ENCODE measurements at regions not wholly inside any gene's neighbourhood (a gene's known extent, or its start where the extent isn't known, plus 50 kb on each side); places are given as distances from the start of the nearest gene placed in this dataset.
"Not testable (repeated sequence)": the region's sequence is repeated elsewhere in the genome, so short reads cannot be mapped to it uniquely, and the experiment has no call there.

DNA sequence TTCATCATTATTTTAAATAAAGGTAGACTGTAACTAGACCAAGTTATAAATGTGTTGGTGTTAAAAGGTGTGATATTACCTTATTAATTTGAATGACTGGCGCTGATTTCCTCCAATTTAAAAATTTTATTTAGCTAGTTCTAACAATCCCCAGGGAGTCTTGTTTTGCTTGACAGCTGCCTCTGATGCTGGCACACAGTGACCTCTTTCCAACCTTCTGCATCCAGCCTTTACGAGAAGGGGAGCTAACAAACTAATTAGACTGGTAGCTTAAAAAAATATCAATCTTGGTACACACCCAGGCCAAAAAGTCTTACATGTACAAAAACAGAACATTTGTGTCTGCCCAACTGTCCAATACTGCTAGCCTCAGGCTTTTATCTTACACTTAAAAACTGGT is 51.8 kb upstream of the ENPEP start:
- peaks cover 4% of the 10 kb centered on the region for H3K9me3 Mint-ChIP-seq
- no peaks in the 10 kb centered on the region for H3K4me1 Mint-ChIP-seq
- DNase-seq (ENCODE audit: low spot score in 2 of 2) (no peak), ATAC-seq (replicated peaks; ENCODE audit: extremely low read depth, poor library complexity, severe bottlenecking) (no peak)
- no peaks in the 10 kb centered on the region for H3K36me3 Mint-ChIP-seq (ENCODE audit: insufficient read depth)
- peaks cover 21% of the 10 kb centered on the region for H3K27me3 Mint-ChIP-seq
- no peak overlapping the region for H3K4me3 Mint-ChIP-seq
- H3K27ac Mint-ChIP-seq (ENCODE audit: low read depth): no peak overlapping the region

- H3K9me3 Mint-ChIP-seq: peaks cover 9% of the 10 kb centered on the region
- DNase-seq (ENCODE audit: low spot score in 2 of 2) (no peak), ATAC-seq (replicated peaks; ENCODE audit: extremely low read depth, poor library complexity, severe bottlenecking) (no peak)
- H3K36me3 Mint-ChIP-seq (ENCODE audit: insufficient read depth): no peaks in the 10 kb centered on the region
- no peak overlapping the region for H3K4me3 Mint-ChIP-seq
- no peak overlapping the region for H3K27ac Mint-ChIP-seq (ENCODE audit: low read depth)
- H3K4me1 Mint-ChIP-seq: no peaks in the 10 kb centered on the region
- H3K27me3 Mint-ChIP-seq: peaks cover 24% of the 10 kb centered on the region
These were observed 57.3 kb upstream of the ENPEP start for GRCh38 chr4:110418641-110419040.

DNA sequence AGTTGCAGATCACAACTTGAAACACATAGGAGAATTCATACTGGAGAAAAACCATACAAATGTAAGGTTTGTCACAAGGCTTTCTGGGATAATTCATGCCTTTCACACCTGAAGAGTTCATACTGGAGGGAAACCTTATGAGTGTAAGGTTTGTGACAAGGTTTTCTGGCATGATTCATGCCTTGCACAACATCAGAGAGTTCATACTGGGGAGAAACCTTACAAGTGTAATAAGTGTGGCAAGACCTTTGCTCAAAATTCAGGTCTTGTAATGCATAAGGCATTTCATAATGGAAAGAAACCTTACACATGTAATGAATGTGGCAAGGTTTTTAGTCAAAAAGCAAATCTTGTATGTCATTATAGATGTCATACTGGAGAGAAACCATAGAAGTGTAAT is 58.8 kb upstream of the ENPEP start:
- Mint-ChIP-seq H3K4me3 (no peak overlapping the region), H3K27ac (ENCODE audit: low read depth) (no peak overlapping the region), H3K36me3 (ENCODE audit: insufficient read depth) (no peaks in the 10 kb centered on the region), H3K9me3 (peaks cover 9% of the 10 kb centered on the region), H3K4me1 (no peaks in the 10 kb centered on the region), H3K27me3 (peaks cover 39% of the 10 kb centered on the region)
- ATAC-seq (replicated peaks; ENCODE audit: extremely low read depth, poor library complexity, severe bottlenecking): no peak
- DNase-seq (ENCODE audit: low spot score in 2 of 2): no peak

GRCh38 chr4:110415478-110415877 is 60.5 kb upstream of the ENPEP start:
- H3K4me1 Mint-ChIP-seq: no peaks in the 10 kb centered on the region
- no peak overlapping the region for H3K4me3 Mint-ChIP-seq
- peaks cover 41% of the 10 kb centered on the region for H3K27me3 Mint-ChIP-seq
- ATAC-seq (replicated peaks; ENCODE audit: extremely low read depth, poor library complexity, severe bottlenecking) (no peak), DNase-seq (ENCODE audit: low spot score in 2 of 2) (no peak)
- peaks cover 9% of the 10 kb centered on the region for H3K9me3 Mint-ChIP-seq
- H3K27ac Mint-ChIP-seq (ENCODE audit: low read depth): no peak overlapping the region
- no peaks in the 10 kb centered on the region for H3K36me3 Mint-ChIP-seq (ENCODE audit: insufficient read depth)

DNA sequence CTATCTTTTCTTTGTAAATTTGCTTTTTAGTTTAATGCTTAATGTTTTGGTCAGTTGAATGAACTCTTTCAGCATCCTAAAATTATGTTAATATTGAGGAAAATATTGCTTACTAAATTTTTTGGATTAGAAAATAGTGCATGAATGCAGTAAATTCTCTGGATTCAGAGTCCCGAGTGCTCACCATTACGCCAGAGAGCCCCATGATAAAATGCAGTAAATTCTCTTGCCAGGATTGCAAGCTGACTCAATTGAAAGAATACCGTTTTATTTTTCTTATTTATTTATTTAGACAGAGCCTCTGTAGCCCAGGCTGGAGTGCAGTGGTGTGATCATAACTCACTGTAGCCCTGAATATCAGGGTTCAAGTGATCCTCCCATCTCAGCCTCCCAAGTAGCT is 60.9 kb upstream of the ENPEP start:
- no peak overlapping the region for H3K27ac Mint-ChIP-seq (ENCODE audit: low read depth)
- H3K4me1 Mint-ChIP-seq: no peaks in the 10 kb centered on the region
- peaks cover 9% of the 10 kb centered on the region for H3K9me3 Mint-ChIP-seq
- no peak overlapping the region for H3K4me3 Mint-ChIP-seq
- H3K27me3 Mint-ChIP-seq: peaks cover 41% of the 10 kb centered on the region
- H3K36me3 Mint-ChIP-seq (ENCODE audit: insufficient read depth): no peaks in the 10 kb centered on the region
- ATAC-seq (replicated peaks; ENCODE audit: extremely low read depth, poor library complexity, severe bottlenecking) (no peak), DNase-seq (ENCODE audit: low spot score in 2 of 2) (no peak)

DNA sequence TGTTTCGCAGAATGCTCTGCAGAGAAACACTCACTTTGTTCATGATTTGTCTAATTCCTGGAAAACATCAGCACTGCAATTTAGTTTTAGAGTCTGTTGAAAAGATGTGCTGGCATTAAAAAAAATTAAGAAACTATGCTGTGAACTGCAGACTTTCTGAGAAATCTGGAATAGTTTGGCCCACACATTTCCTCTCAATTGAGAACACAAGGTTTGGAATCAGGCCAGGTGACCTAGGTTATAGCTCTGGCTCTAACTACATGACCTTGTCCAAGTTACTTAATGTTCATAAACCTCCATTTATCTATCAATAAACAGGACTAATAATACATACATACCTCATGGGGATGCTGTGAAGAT is 61.4 kb upstream of the ENPEP start:
- no peaks in the 10 kb centered on the region for H3K36me3 Mint-ChIP-seq (ENCODE audit: insufficient read depth)
- H3K4me1 Mint-ChIP-seq: no peaks in the 10 kb centered on the region
- H3K4me3 Mint-ChIP-seq: no peak overlapping the region
- no peak for DNase-seq (ENCODE audit: low spot score in 2 of 2)
- peaks cover 41% of the 10 kb centered on the region for H3K27me3 Mint-ChIP-seq
- no peak for ATAC-seq (replicated peaks; ENCODE audit: extremely low read depth, poor library complexity, severe bottlenecking)
- H3K9me3 Mint-ChIP-seq: peaks cover 9% of the 10 kb centered on the region
- H3K27ac Mint-ChIP-seq (ENCODE audit: low read depth): no peak overlapping the region

GRCh38 chr4:110413807-110414560 is 62.0 kb upstream of the ENPEP start:
- peaks cover 41% of the 10 kb centered on the region for H3K27me3 Mint-ChIP-seq
- not testable (repeated sequence) for H3K4me3 Mint-ChIP-seq; ATAC-seq (replicated peaks; ENCODE audit: extremely low read depth, poor library complexity, severe bottlenecking); H3K9me3 Mint-ChIP-seq; DNase-seq (ENCODE audit: low spot score in 2 of 2); H3K4me1 Mint-ChIP-seq; H3K36me3 Mint-ChIP-seq (ENCODE audit: insufficient read depth); H3K27ac Mint-ChIP-seq (ENCODE audit: low read depth)

- no peaks in the 10 kb centered on the region for H3K36me3 Mint-ChIP-seq (ENCODE audit: insufficient read depth)
- no peaks in the 10 kb centered on the region for H3K9me3 Mint-ChIP-seq
- H3K27me3 Mint-ChIP-seq: peaks cover 31% of the 10 kb centered on the region
- no peak overlapping the region for H3K27ac Mint-ChIP-seq (ENCODE audit: low read depth)
- DNase-seq (ENCODE audit: low spot score in 2 of 2): no peak
- no peak for ATAC-seq (replicated peaks; ENCODE audit: extremely low read depth, poor library complexity, severe bottlenecking)
- H3K4me1 Mint-ChIP-seq: no peaks in the 10 kb centered on the region
- H3K4me3 Mint-ChIP-seq: no peak overlapping the region
These were observed 63.4 kb upstream of the ENPEP start for GRCh38 chr4:110412354-110413065.

GRCh38 chr4:110411574-110412011 is 64.4 kb upstream of the ENPEP start:
- no peak for ATAC-seq (replicated peaks; ENCODE audit: extremely low read depth, poor library complexity, severe bottlenecking)
- no peaks in the 10 kb centered on the region for H3K36me3 Mint-ChIP-seq (ENCODE audit: insufficient read depth)
- H3K9me3 Mint-ChIP-seq: no peaks in the 10 kb centered on the region
- no peak for DNase-seq (ENCODE audit: low spot score in 2 of 2)
- H3K27ac Mint-ChIP-seq (ENCODE audit: low read depth): no peak overlapping the region
- H3K27me3 Mint-ChIP-seq: peaks cover 31% of the 10 kb centered on the region
- no peaks in the 10 kb centered on the region for H3K4me1 Mint-ChIP-seq
- no peak overlapping the region for H3K4me3 Mint-ChIP-seq

DNA sequence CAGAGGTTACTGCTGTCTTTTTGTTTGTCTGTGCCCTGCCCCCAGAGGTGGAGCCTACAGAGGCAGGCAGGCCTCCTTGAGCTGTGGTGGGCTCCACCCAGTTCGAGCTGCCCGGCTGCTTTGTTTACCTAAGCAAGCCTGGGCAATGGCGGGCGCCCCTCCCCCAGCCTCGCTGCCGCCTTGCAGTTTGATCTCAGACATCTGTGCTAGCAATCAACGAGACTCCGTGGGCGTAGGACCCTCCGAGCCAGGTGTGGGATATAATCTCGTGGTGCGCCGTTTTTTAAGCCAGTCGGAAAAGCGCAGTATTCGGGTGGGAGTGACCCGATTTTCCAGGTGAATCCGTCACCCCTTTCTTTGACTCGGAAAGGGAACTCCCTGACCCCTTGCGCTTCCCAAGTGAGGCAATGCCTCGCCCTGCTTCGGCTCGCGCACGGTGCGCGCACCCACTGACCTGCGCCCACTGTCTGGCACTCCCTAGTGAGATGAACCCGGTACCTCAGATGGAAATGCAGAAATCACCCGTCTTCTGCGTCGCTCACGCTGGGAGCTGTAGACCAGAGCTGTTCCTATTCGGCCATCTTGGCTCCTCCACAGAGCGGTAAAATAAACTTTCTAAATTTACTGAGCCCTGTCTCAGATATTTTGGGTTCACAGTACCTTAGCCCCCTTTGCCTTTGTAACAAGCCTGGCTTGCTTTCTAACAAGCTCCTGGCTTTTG is 64.9 kb upstream of the ENPEP start:
- DNase-seq (ENCODE audit: low spot score in 2 of 2); H3K36me3 Mint-ChIP-seq (ENCODE audit: insufficient read depth); ATAC-seq (replicated peaks; ENCODE audit: extremely low read depth, poor library complexity, severe bottlenecking); H3K27ac Mint-ChIP-seq (ENCODE audit: low read depth); H3K4me3 Mint-ChIP-seq; H3K4me1 Mint-ChIP-seq; H3K9me3 Mint-ChIP-seq: not testable (repeated sequence)
- peaks cover 31% of the 10 kb centered on the region for H3K27me3 Mint-ChIP-seq

DNA sequence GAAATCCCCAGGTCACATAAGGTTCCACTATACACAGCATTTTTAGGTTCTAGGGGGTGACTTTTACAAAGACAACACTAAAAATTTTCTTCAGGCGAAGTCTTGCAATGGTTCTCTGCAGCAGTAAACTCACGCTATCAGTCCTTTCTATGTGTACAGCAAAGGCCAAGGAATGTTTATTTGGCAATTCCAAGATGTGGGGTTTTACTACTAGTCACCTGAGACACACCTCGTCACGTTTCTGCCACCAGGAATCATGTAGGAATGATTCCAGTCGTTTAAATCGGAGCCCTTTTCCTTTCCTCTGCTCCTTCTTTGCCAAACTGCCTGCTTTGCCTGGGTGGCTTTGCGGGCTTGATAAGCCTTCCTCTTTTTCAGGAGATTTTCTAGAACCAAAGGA is 75.9 kb upstream of the ENPEP start:
- Mint-ChIP-seq H3K27ac (ENCODE audit: low read depth) (no peak overlapping the region), H3K36me3 (ENCODE audit: insufficient read depth) (no peaks in the 10 kb centered on the region)
- ATAC-seq (replicated peaks; ENCODE audit: extremely low read depth, poor library complexity, severe bottlenecking): no peak

GRCh38 chr4:110399046-110399445 is 76.9 kb upstream of the ENPEP start:
- H3K4me1 Mint-ChIP-seq; H3K4me3 Mint-ChIP-seq; DNase-seq (ENCODE audit: low spot score in 2 of 2); H3K36me3 Mint-ChIP-seq (ENCODE audit: insufficient read depth); ATAC-seq (replicated peaks; ENCODE audit: extremely low read depth, poor library complexity, severe bottlenecking); H3K9me3 Mint-ChIP-seq; H3K27ac Mint-ChIP-seq (ENCODE audit: low read depth): not testable (repeated sequence)
- H3K27me3 Mint-ChIP-seq: peaks cover 29% of the 10 kb centered on the region

More for the DNA sequence above, 75.9 kb upstream of the ENPEP start:
- peaks cover 29% of the 10 kb centered on the region for H3K27me3 Mint-ChIP-seq
- H3K9me3 Mint-ChIP-seq: peaks cover 5% of the 10 kb centered on the region
- no peak for DNase-seq (ENCODE audit: low spot score in 2 of 2)
- H3K4me1 Mint-ChIP-seq: no peaks in the 10 kb centered on the region
- H3K4me3 Mint-ChIP-seq: no peak overlapping the region

- H3K9me3 Mint-ChIP-seq: peaks cover 5% of the 10 kb centered on the region
- no peak overlapping the region for H3K27ac Mint-ChIP-seq (ENCODE audit: low read depth)
- H3K4me3 Mint-ChIP-seq: no peak overlapping the region
- DNase-seq (ENCODE audit: low spot score in 2 of 2) (no peak), ATAC-seq (replicated peaks; ENCODE audit: extremely low read depth, poor library complexity, severe bottlenecking) (no peak)
- H3K4me1 Mint-ChIP-seq: no peaks in the 10 kb centered on the region
- H3K36me3 Mint-ChIP-seq (ENCODE audit: insufficient read depth): no peaks in the 10 kb centered on the region
- H3K27me3 Mint-ChIP-seq: peaks cover 36% of the 10 kb centered on the region
These were observed 79.0 kb upstream of the ENPEP start for GRCh38 chr4:110396963-110397362.
